PC-9 (cell line): ENCODE measurements at regions not wholly inside any gene's neighbourhood (a gene's known extent, or its start where the extent isn't known, plus 50 kb on each side); places are given as distances from the start of the nearest gene placed in this dataset.

Source experiments
- CTCF ChIP-seq: fragments of 200-600 bp; sonication (generic); conservative IDR thresholded peaks from 2 replicates; pipeline ENCODE4 v1.6.1; 2017; ENCODE audit warnings: mixed run types, antibody characterized with exemption, mild to moderate bottlenecking, moderate library complexity
- EZH2 ChIP-seq: fragments of 200-600 bp; sonication (generic); IDR thresholded peaks from 2 replicates; pipeline ENCODE4 v1.8.0; 2017; ENCODE audit warnings: antibody characterized with exemption, low read depth

DNA sequence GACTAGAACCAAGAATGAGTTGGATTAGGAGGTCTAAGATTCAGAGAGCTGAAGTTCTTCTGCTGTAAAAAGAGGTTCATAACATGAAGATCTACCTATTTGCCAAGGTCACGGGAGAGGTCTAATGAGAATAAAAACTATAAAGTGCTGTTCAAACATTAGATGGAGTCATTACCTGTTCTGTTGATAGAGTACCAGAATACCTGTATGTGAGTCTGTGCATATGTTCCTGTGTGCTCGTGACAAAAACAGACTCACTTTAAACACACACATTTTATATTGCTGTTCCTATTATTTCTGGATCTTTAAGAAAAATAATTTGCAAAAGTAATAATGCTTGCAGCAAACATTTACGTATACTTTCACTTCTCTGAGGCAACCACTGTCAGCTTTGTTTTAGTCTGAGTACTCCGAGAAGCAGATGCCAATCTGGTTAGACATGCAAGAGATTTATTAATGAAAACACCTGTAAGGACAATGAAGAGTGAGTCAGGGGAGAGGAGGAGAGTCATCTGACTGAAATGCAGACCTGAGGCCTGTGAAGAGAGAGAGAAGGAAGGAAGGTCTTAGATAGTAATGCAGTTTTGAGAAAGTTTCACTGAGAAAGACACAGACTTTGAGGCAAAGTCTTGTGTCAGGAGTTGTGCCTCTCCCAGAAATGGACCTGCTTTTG, 221.2 kb downstream of the SQOR start:
- TF ChIP-seq CTCF (no peak), EZH2 (no peak)
